ENCODE measurements at regions not wholly inside any gene's neighbourhood (a gene's known extent, or its start where the extent isn't known, plus 50 kb on each side); places are given as distances from the start of the nearest gene placed in this dataset.

GRCh38 chr15:87572381-87572910 lies 684.1 kb downstream of the NTRK3 start:
- TF ChIP-seq PKNOX1 (IDR thresholded peaks at IDR 0.05) (no peak), SP1 (IDR thresholded peaks at IDR 0.05) (no peak), FOXA1 (IDR thresholded peaks at IDR 0.05) (no peak), TARDBP (IDR thresholded peaks at IDR 0.05) (no peak), FOXM1 (IDR thresholded peaks at IDR 0.05; ENCODE audit: borderline replicate concordance) (no peak)
